ENCODE measurements at regions not wholly inside any gene's neighbourhood (a gene's known extent, or its start where the extent isn't known, plus 50 kb on each side); places are given as distances from the start of the nearest gene placed in this dataset.

- DNase-seq, result no peak
Measured at GRCh38 chr3:120544361-120544760, 51.8 kb upstream of the NDUFB4 start.

DNA sequence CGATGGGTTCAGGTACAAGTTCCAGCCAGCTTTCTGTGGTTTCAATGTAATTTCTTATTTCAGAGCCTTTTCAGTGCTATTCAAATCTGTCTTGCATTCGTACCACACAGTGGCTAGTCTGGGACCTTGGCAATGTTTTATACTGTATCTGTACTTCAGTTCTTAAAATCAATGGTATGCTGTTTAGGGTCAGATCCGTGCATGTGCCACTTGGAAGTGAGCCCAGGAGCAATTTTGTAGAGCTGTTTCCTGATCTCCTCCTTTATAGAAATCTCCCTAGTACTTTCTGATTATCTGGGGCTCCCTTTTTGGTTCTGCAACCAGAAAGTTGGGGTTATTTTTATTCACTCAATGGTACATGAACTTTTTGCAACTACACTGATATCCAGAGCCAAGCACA, 59.5 kb upstream of the NDUFB4 start:
- DNase-seq, result no peak

- no peak for DNase-seq
Measured at GRCh38 chr3:120532969-120533368, 63.2 kb upstream of the NDUFB4 start.

DNA sequence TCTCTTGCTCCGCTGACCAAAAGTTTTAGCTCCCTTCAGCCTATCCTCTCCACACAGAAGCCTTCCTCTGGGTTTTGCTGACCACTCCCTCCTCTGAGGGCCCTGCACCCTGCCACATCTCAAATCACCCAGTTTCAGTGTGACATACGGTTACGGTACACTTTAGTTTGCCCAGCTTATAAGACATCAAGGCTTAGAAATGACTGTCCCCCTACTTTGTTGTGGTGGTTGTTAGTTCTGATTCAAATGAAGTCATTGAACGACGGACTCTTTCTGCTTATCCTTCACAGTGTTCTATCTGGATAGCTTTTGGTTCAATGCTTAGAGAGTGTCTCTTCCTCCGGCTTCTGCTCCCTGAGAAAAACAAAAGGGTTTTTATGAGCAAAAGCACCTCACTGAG, 68.0 kb upstream of the NDUFB4 start:
- peak; percentile 31 for DNase-seq

- no peak for DNase-seq
Measured at GRCh38 chr3:120526011-120526870, 69.9 kb upstream of the NDUFB4 start.

DNA sequence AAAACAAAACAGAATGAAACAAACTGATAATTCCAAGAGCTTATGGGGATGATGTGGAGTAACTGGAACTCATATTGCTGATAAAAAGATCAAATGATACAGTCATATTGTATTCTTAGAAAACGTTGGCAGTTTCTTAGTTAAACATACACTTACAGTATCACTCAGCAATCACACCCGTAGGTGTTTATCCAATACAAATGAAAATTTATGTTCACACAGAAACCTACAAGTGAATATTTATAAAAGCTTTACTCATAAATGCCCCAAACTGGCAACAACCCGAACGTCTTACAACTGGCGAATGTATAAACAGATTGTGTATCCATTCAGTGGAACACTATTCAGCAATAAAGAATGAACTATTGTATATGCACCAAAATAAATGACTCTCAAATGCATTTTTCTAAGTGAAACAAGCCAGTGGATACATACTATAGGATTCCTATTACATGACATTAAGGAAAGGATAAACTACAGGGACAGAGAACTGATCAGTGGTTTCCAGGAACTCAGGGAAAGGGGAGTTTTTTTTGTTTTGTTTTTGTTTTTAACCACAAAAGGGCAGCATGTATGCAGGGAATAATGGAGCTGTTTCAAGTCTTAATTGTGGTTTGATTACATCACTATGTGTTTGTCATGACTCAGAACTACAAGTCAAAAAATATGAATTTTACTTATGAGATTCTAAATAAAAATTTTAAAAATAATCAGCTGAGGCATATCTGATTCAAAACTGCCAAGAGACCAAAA, 71.8 kb upstream of the NDUFB4 start:
- peak; percentile 1 for DNase-seq

DNA sequence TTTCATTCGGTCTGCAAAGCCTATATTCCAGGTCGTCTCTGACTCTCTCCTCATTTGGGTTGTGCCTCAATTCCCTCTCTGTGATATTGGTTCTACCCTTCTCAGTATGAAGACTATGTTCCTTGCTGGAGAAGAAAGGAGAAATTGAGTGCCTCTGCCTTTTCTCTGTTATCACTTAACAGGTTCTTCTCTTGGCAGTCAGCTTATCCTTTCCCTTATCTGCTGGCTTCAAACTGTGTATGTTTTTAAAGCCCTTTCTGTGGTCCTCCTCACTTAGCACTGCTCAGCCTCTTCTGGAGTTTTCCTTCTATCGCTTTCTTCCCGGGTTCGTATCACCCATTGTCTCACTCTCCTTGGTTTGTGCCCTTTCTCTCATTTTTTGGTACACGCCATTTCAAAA, 65.3 kb upstream of the FSTL1 start:
- DNase-seq, result no peak

GRCh38 chr3:120512655-120513054, 61.9 kb upstream of the FSTL1 start:
- no peak for DNase-seq

DNA sequence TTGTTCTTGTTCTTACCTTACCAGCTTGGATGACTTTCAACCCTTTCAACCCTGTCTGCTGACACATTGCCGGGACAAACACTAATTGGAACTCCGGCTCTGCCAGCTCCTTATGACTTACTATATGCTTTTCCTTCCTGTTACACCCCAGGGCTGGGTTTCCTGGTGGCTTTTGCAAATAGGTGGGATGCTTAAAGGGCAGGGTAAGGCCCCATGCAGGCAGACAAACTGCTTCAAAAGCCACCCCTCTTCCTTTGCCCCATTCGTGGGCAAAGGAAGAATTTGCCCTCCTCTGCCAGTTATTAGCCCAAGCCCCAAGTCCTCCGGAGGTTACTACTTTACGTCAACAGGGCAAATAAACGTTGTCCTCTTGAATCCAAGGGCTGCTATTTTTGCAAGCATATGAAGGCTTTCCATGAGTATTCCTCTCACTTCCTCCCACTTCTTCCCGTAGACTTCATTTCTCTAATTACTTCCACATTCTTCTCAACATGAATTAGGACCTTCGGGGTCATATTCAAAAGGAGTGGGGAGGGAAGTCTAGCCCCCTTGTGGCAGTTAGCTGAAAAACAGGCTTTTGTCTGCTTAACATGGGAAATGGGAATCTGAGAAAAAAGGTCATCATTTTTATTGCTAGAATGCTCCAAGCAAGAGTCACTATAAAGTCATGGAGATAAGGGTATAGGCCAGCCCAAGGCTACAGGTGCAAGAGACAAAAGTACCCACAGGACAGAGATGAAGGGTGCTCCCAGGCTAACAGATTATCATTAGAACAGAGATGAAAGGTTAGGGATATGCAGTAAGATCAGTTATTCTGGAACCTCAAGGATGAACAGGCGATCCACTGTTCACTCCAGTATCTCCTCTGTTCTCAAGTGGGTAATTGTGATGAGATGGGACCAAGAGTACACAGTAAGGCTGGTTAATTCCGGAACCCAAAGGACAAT, 56.3 kb upstream of the FSTL1 start:
- peak; percentile 10 for DNase-seq

GRCh38 chr3:120506076-120506827, 55.5 kb upstream of the FSTL1 start:
- DNase-seq, result no peak

GRCh38 chr3:120503727-120504616, 53.2 kb upstream of the FSTL1 start:
- DNase-seq, result no peak

- no peak for DNase-seq
Measured at GRCh38 chr3:120502116-120502515, 51.3 kb upstream of the FSTL1 start.
